Activated CD8-positive, alpha-beta T cell treated with anti-CD3 and anti-CD28 coated beads for 36 hours (primary cell): ENCODE measurements at regions not wholly inside any gene's neighbourhood (a gene's known extent, or its start where the extent isn't known, plus 50 kb on each side); places are given as distances from the start of the nearest gene placed in this dataset.

Experiments
- ATAC-seq: fragments of 200-7000 bp; cut with Tn5 transposase; one replicate; pipeline ENCODE4 v1.10.0; 2021; ENCODE audit warnings: mild to moderate bottlenecking, moderate library complexity
- CTCF ChIA-PET: fragments of 350-600 bp; sonication (Branson Sonifier 250); formaldehyde crosslinking; loops from one replicate; lab custom pipeline; 2021; ENCODE audit warnings: antibody characterized with exemption; lab: Charles Lee
- POLR2A ChIA-PET: fragments of 350-600 bp; sonication (Branson Sonifier 250); formaldehyde crosslinking; loops from one replicate; lab custom pipeline; 2021; ENCODE audit warnings: antibody characterized with exemption; lab: Charles Lee
- DNase-seq: peaks from one replicate; pipeline ENCODE4 v3.0.0-alpha.2; 2020
- H3K27ac Mint-ChIP-seq: one replicate; pipeline ENCODE4 v1.8.0; 2021; ENCODE audit warnings: mild to moderate bottlenecking, mixed read lengths
- H3K27me3 Mint-ChIP-seq: one replicate; pipeline ENCODE4 v1.8.0; 2021; ENCODE audit warnings: mixed read lengths
- H3K36me3 Mint-ChIP-seq: one replicate; pipeline ENCODE4 v1.8.0; 2021; ENCODE audit warnings: low read depth, mixed read lengths
- H3K4me1 Mint-ChIP-seq: one replicate; pipeline ENCODE4 v1.8.0; 2021; ENCODE audit warnings: low read depth, mixed read lengths
- H3K4me3 Mint-ChIP-seq: one replicate; pipeline ENCODE4 v1.8.0; 2021; ENCODE audit warnings: mild to moderate bottlenecking, moderate library complexity, mixed read lengths
- H3K9me3 Mint-ChIP-seq: one replicate; pipeline ENCODE4 v1.8.0; 2021; ENCODE audit warnings: mixed read lengths
- CTCF ChIP-seq: fragments of 200-600 bp; IDR thresholded peaks from one replicate; pipeline ENCODE4 v1.8.0; 2022; ENCODE audit warnings: antibody characterized with exemption, mild to moderate bottlenecking
- intact Hi-C: fragments of 100-400 bp; cut with micrococcal nuclease; formaldehyde crosslinking; loops from one replicate; pipeline ENCODE4 v1.10.0; 2022

- ATAC-seq: no peak
- Mint-ChIP-seq H3K4me3 (no peak overlapping the region), H3K9me3 (peaks cover 27% of the 10 kb centered on the region), H3K4me1 (no peaks in the 10 kb centered on the region), H3K27ac (no peak overlapping the region), H3K27me3 (no peaks in the 10 kb centered on the region), H3K36me3 (no peaks in the 10 kb centered on the region)
- CTCF ChIA-PET: no interaction called here
- no peak for DNase-seq
- intact Hi-C loops: no loop called here
- POLR2A ChIA-PET: no interaction called here
- TF ChIP-seq CTCF: no peak
Measured at GRCh38 chr4:22077571-22077970, 129.0 kb upstream of the KCNIP4 start.

GRCh38 chr4:22072726-22073125 is 124.2 kb upstream of the KCNIP4 start:
- ATAC-seq: no peak
- Mint-ChIP-seq H3K27ac (no peak overlapping the region), H3K27me3 (no peaks in the 10 kb centered on the region), H3K4me3 (no peak overlapping the region), H3K9me3 (peaks cover 22% of the 10 kb centered on the region), H3K4me1 (peaks cover 5% of the 10 kb centered on the region), H3K36me3 (no peaks in the 10 kb centered on the region)
- POLR2A ChIA-PET: interaction anchor here (1.3 kb wide), 1 partner anchor 179 kb away, joined by 3 read pairs; no protein-coding TSS in a partner anchor
- CTCF ChIA-PET: no interaction called here
- no peak for TF ChIP-seq CTCF
- DNase-seq: no peak
- intact Hi-C loops: no loop called here

- ATAC-seq (peak; percentile 24), DNase-seq (no peak)
- Mint-ChIP-seq H3K4me3 (no peak overlapping the region), H3K4me1 (peaks cover 5% of the 10 kb centered on the region), H3K9me3 (peaks cover 18% of the 10 kb centered on the region), H3K27ac (no peak overlapping the region), H3K36me3 (no peaks in the 10 kb centered on the region), H3K27me3 (no peaks in the 10 kb centered on the region)
- ChIA-PET POLR2A (interaction anchor here (1.3 kb wide), 1 partner anchor 178 kb away, joined by 3 read pairs; no protein-coding TSS in a partner anchor), CTCF (no interaction called here)
- no peak for TF ChIP-seq CTCF
- intact Hi-C loops: no loop called here
Measured at GRCh38 chr4:22072240-22072639, 123.7 kb upstream of the KCNIP4 start.

- Mint-ChIP-seq H3K27ac (no peak overlapping the region), H3K4me1 (peaks cover 5% of the 10 kb centered on the region), H3K4me3 (no peak overlapping the region), H3K36me3 (no peaks in the 10 kb centered on the region), H3K27me3 (no peaks in the 10 kb centered on the region), H3K9me3 (peaks cover 17% of the 10 kb centered on the region)
- ChIA-PET POLR2A (interaction anchor here (1.3 kb wide), 1 partner anchor 178 kb away, joined by 3 read pairs; no protein-coding TSS in a partner anchor), CTCF (no interaction called here)
- intact Hi-C loops: no loop called here
- no peak for TF ChIP-seq CTCF
- DNase-seq (peak; percentile 8), ATAC-seq (peak; percentile 68)
Measured at GRCh38 chr4:22071749-22072148, 123.2 kb upstream of the KCNIP4 start.

- DNase-seq: no peak
- POLR2A ChIA-PET: no interaction called here
- H3K4me3 Mint-ChIP-seq: no peak overlapping the region
- H3K36me3 Mint-ChIP-seq: no peaks in the 10 kb centered on the region
- CTCF ChIA-PET: no interaction called here
- no peak overlapping the region for H3K27ac Mint-ChIP-seq
- no peak for ATAC-seq
- no peaks in the 10 kb centered on the region for H3K27me3 Mint-ChIP-seq
- no peak for TF ChIP-seq CTCF
- H3K9me3 Mint-ChIP-seq: peaks cover 12% of the 10 kb centered on the region
- intact Hi-C loops: no loop called here
- H3K4me1 Mint-ChIP-seq: peaks cover 5% of the 10 kb centered on the region
Measured at GRCh38 chr4:22070256-22070655, 121.7 kb upstream of the KCNIP4 start.
